ENCODE measurements at regions not wholly inside any gene's neighbourhood (a gene's known extent, or its start where the extent isn't known, plus 50 kb on each side); places are given as distances from the start of the nearest gene placed in this dataset.

- TF ChIP-seq SUZ12 (IDR thresholded peaks at IDR 0.05; ENCODE audit: extremely low read depth, insufficient read depth, insufficient read length), result no peak
- TF ChIP-seq ZNF274 (IDR thresholded peaks at IDR 0.05; ENCODE audit: low read depth, low read length), result no peak
- TF ChIP-seq YY1 (IDR thresholded peaks at IDR 0.05; ENCODE audit: insufficient read depth, insufficient read length), result no peak
Observed at GRCh38 chr6:168883410-168884049, 370.1 kb downstream of the THBS2 start.
